OCI-LY1 (cell line): ENCODE measurements at regions not wholly inside any gene's neighbourhood (a gene's known extent, or its start where the extent isn't known, plus 50 kb on each side); places are given as distances from the start of the nearest gene placed in this dataset.

Experiments
- EZH2 ChIP-seq: fragments of 200-600 bp; sonication (generic), shearing (Covaris generic); IDR thresholded peaks from 2 replicates; pipeline ENCODE4 v1.8.0; 2017; ENCODE audit warnings: borderline replicate concordance, mixed run types, mild to moderate bottlenecking, antibody characterized with exemption, low read length, moderate library complexity, mixed read lengths
- TF ChIP-seq, protein P1 (sequence below): fragments of 200-600 bp; sonication (generic), shearing (Covaris generic); IDR thresholded peaks from 2 replicates; pipeline ENCODE4 v1.5.1; 2017; ENCODE audit warnings: mild to moderate bottlenecking, antibody characterized with exemption, low read length, moderate library complexity, mixed read lengths

DNA sequence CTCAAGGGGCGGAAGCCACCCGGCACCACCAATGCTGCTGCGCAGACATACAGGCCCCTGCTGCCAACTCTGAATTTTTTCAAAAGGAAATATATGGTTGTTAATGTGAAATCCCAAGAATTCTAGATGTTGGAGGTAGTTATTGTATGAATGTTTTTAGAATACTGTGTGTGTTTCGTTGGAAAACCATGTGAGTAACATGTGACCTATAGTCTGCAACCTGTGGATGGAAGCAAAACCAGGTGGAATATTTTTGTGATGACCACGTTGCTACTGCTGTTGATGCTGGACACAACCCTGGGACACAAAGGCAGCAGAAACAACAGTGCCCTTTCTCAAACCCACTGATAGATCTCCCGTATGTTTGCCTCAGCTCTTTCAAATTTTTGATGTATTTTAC, 376.3 kb upstream of the SALL1 start:
- TF ChIP-seq, protein P1, sequence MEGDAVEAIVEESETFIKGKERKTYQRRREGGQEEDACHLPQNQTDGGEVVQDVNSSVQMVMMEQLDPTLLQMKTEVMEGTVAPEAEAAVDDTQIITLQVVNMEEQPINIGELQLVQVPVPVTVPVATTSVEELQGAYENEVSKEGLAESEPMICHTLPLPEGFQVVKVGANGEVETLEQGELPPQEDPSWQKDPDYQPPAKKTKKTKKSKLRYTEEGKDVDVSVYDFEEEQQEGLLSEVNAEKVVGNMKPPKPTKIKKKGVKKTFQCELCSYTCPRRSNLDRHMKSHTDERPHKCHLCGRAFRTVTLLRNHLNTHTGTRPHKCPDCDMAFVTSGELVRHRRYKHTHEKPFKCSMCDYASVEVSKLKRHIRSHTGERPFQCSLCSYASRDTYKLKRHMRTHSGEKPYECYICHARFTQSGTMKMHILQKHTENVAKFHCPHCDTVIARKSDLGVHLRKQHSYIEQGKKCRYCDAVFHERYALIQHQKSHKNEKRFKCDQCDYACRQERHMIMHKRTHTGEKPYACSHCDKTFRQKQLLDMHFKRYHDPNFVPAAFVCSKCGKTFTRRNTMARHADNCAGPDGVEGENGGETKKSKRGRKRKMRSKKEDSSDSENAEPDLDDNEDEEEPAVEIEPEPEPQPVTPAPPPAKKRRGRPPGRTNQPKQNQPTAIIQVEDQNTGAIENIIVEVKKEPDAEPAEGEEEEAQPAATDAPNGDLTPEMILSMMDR = no peak
- no peak for TF ChIP-seq EZH2
